PFSK-1 (cell line): ENCODE measurements at regions not wholly inside any gene's neighbourhood (a gene's known extent, or its start where the extent isn't known, plus 50 kb on each side); places are given as distances from the start of the nearest gene placed in this dataset.

Experiments
- SIN3A ChIP-seq: IDR thresholded peaks from 2 replicates; pipeline ENCODE4 v1.6.1; 2012; ENCODE audit warnings: mild to moderate bottlenecking, low read length, moderate library complexity, borderline replicate concordance; ENCODE audit not compliant: insufficient read depth
- TAF1 ChIP-seq: IDR thresholded peaks from 2 replicates; pipeline ENCODE4 v1.6.1; 2012; ENCODE audit warnings: low read length, control low read depth, borderline replicate concordance; ENCODE audit not compliant: insufficient read depth
- TF ChIP-seq, protein P1 (sequence below), 2 experiments: IDR thresholded peaks; 2 replicates each; pipeline versions ENCODE4 v1.6.1 to v1.8.0; 2011 to 2012; ENCODE audit warnings: low read depth in 2 of 2, low read length in 2 of 2, control low read depth in 1 of 2, inconsistent platforms in 1 of 2, mild to moderate bottlenecking in 1 of 2, moderate library complexity in 1 of 2; ENCODE audit not compliant: insufficient read depth in 1 of 2

DNA sequence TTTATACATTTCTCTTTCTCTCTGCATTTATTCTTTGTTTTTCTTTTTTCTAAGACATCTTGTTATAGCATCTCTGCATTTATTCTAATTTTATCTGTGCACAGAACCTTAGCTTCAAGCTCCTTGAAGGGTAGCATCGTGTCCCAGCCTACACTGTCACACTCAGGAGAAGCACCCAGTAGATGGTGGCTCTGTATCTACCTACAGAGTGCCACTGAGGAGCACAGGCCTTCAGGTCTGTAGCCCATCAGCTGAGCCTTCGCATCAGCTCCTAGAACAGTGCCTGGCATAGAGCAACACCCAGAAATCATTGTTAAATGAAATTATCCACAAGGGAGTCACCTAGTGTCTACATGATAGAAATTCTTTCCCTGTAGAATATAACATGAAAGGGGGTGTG lies 203.0 kb upstream of the KLF14 start:
- TF ChIP-seq, protein P1, sequence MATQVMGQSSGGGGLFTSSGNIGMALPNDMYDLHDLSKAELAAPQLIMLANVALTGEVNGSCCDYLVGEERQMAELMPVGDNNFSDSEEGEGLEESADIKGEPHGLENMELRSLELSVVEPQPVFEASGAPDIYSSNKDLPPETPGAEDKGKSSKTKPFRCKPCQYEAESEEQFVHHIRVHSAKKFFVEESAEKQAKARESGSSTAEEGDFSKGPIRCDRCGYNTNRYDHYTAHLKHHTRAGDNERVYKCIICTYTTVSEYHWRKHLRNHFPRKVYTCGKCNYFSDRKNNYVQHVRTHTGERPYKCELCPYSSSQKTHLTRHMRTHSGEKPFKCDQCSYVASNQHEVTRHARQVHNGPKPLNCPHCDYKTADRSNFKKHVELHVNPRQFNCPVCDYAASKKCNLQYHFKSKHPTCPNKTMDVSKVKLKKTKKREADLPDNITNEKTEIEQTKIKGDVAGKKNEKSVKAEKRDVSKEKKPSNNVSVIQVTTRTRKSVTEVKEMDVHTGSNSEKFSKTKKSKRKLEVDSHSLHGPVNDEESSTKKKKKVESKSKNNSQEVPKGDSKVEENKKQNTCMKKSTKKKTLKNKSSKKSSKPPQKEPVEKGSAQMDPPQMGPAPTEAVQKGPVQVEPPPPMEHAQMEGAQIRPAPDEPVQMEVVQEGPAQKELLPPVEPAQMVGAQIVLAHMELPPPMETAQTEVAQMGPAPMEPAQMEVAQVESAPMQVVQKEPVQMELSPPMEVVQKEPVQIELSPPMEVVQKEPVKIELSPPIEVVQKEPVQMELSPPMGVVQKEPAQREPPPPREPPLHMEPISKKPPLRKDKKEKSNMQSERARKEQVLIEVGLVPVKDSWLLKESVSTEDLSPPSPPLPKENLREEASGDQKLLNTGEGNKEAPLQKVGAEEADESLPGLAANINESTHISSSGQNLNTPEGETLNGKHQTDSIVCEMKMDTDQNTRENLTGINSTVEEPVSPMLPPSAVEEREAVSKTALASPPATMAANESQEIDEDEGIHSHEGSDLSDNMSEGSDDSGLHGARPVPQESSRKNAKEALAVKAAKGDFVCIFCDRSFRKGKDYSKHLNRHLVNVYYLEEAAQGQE (IDR thresholded peaks at IDR 0.05; ENCODE audit: insufficient read depth in 1 of 2, low read depth in 2 of 2, low read length in 2 of 2) = no peak
- TF ChIP-seq TAF1 = no peak
- no peak for TF ChIP-seq SIN3A
